Right ventricle myocardium superior (tissue), 1 donor: ENCODE measurements at regions not wholly inside any gene's neighbourhood (a gene's known extent, or its start where the extent isn't known, plus 50 kb on each side); places are given as distances from the start of the nearest gene placed in this dataset.

Experiments used
- ATAC-seq: fragments of 200-7000 bp; cut with Tn5 transposase; one replicate; pipeline ENCODE4 v1.9.1; 2020; ENCODE audit warnings: mild to moderate bottlenecking; ENCODE audit not compliant: poor library complexity
- DNase-seq: peaks from one replicate; pipeline ENCODE4 v3.0.0-alpha.2; 2020
- intact Hi-C: fragments of 100-400 bp; cut with DNase I; formaldehyde crosslinking; loops from one replicate; pipeline ENCODE4 v1.11.2; 2022
- donor health status: DM: no; HTN: yes; CAD: no; lungs with severe emphysema.

DNA sequence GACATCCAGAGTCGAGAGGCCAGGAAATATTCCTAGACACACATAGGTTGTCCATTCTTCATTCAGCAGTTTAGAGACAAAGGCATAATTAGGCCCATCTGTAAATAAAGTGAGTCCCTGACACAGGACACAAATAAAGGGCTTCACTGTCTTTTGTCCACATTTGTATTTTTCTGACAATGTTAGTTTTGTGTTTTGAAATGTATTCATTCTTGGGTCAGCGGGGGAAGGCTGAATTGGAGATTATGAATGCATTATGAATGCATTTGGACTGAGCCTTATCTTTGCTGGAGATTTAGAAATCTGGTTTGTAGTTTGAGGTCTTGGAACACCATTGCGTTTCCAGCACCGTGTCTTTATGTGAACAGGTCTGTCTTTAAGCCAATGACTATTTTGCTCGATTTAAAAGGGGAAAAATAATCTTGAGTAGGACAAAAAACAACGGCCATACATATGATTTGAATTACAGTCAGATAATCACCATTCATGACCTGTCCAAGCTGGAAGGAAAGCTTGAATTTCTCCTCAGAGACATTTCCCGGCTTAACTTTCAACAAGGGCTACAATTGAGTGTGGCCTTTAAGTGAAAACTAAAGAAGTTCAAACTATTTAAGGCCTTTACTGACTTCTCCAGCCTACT is 334.8 kb downstream of the WDR11 start:
- no peak for ATAC-seq
- intact Hi-C loops: no loop called here
- DNase-seq: no peak

DNA sequence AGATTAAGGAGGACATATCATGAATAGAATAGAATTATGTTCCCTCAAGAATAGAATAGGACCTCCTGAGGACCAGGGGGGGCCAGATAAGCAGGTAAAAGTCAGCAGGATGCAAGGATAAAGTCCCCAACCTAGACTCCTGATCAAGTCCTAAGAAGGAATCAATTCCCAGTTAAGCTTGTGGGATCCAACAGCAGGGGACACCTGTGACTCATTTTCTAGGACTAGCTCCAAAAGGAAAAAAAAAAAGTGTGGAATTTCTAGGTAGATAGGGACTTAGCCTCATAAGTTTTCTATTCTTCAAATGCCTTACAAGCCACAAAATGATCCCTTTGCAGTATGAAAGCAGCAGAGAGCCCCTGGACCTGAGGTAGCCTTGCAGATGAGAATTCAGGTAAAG is 336.2 kb downstream of the WDR11 start:
- no peak for ATAC-seq
- DNase-seq: no peak
- intact Hi-C loops: no loop called here

DNA sequence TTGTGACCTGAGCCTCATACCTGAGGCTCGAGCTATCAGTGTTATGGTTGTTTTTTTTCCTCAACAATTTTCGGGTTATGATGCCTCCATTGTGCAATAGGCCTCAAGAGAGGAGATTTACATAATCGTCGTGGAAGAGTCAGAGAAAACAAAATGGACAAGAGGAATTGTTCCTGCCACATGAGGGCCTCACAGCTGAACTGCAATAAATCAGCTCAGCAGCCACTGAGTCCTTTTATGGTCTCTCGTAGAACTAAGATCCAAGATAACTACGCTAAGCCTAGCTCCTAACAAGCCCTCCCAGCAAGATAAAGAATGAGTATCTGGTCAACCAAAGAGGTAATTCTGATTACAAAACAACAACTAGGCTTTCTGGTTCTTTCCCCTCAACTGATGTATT is 336.8 kb downstream of the WDR11 start:
- no peak for DNase-seq
- intact Hi-C loops: no loop called here
- ATAC-seq: peak; percentile 52

DNA sequence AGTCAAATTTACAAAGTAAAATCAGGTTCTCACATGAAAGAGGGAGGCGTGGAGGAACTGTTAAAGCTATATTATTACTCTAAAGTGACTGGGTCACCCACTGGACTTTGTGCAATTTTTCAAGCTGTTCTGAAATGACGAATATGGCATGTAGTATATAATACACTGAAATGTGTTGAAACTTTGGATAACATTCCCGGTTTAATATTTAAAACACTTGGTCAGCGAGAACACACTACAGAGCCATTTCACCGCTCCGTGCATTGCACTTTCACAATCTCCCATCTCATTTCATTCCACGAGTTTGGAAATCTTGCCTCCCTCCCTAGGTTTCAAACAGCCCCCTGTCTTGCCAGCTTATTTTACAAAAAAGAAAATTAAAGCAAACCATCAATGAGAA is 337.9 kb downstream of the WDR11 start:
- intact Hi-C loops: no loop called here
- DNase-seq (no peak), ATAC-seq (no peak)

DNA sequence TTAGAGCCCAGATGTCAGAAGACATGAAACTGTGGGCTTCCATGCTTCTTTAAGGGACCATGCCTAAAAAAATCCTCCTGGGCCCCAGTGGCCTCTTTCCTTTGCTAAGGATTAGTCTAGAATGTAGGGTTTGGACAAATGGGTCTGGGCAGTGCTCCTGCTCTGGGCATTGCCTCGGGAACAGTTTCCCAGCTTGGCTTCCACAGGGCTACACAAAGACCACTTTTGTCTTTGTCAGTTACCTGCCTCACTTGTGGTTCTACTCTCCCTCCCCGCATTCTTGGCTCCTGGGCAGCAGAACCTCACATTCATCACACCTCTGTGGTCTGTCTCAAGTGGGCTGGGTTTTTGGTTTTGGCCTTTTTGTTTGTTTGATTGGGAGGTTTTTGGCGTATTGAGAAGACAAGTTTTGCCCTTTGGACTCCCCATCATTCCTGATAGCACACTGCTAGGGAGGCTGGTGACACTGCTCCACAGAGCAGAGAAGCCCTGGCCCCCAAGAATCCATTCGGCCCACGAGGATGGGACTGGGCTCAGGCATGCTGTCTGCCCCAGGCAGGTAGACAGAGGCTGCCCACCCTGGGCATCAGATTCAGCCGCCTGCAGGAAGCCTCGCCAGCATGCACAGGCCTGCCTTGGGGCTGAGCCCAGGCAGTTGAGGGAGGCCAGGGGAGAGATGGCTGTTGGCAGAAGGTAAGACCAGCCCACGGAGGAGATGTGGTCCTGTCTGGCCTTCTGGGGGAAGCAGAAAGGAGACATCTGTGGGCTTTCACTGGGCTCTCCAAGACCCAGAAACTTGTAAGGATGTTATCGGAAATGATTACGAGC is 343.7 kb downstream of the WDR11 start:
- no peak for ATAC-seq
- no peak for DNase-seq
- intact Hi-C loops: no loop called here

DNA sequence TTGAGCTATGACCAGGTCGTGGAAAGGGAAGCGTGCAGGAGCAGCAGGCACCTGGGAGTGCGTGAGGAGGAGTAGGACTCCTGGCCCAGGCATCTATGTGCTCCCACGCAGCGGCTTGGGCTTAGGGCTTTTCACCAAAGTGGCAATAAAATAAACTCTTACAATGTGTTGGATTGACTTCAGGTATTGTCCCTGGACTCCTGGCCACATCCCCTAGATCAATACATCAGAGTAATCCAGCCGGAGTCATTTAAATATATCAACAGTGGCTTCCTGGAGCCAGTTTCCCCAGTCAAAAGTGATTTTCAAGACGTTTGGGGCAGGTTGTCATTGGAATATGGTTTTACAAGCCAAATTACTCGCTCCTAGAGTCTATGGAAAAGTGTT is 344.4 kb downstream of the WDR11 start:
- intact Hi-C loops: no loop called here
- no peak for ATAC-seq
- DNase-seq: no peak

DNA sequence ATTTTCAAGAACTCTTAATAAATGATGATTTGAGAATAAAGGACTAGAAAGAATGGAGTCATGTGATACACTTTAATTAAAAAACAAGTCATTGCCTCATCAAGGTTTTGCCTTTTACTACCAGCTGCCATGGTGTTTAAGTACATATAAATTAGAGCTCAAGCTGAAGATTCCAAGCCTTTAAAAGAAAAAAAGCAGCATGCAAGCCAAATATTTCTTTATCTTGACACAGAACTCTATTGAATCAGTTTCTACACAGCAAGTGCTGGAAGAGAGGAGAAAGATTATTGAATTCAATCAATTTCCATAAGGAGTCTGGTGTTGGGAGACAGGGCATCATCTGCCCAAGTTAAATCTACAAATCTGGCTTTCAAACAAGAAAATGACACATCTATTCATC is 347.9 kb downstream of the WDR11 start:
- DNase-seq (no peak), ATAC-seq (no peak)
- intact Hi-C loops: no loop called here

DNA sequence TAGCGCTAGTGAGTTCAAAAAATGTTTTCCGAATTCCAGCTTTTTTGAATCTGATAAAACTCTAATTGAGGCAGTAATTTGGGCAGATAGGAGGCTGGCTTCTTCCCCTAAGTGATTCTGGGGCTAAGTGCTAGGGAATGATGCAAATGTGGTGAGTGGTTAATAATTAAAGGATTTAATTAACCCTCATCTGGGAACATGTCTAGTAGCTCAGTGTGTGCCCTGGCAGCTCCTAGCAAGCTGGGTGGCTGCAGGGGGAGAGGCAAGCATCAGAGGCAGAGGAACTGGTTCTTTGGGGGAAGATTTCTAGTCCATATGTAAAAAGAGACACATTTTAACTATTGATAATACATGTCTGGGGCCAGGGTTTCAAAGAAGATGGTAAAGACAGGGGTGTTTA is 354.5 kb downstream of the WDR11 start:
- ATAC-seq: no peak
- intact Hi-C loops: no loop called here

DNA sequence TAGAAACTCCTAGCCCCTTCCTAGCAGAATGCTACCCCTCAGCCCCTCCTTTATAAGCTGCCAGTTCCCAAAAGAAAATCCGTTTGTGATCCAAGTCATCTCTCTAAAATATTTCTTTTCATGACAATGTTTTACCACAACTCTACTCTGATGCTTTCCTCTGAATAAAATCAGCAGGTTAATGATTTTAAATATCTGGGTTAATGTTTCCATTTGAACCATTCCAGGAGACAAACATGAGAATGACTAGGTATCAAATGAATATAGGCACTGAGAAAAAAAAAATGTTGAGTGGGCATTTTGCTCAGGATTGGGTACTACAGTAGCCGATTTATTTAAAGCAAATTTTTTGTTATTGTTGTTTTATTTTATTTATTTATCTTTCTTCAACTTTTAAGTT is 360.3 kb downstream of the WDR11 start:
- ATAC-seq: no peak
- intact Hi-C loops: no loop called here
- no peak for DNase-seq

More for the DNA sequence above, 354.5 kb downstream of the WDR11 start:
- no peak for DNase-seq

DNA sequence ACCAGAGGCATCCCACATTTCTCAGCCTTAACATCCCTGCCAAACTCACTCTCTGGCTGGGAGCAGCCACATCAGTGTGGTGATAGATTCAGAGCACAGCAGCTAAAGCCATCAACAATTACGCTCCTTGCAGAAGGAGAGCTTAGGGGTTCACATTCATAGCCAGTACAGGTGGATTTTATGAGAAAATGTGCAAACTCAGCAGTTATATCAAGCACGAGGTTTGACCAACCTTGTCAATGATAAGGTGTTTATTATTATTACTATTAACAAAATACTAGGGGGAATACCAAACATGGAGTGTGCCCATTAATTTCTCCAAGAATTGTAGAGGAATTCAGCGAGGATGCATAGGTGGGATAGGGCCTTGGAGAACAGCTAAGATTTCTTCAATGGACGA is 362.3 kb downstream of the WDR11 start:
- intact Hi-C loops: no loop called here
- no peak for ATAC-seq

DNA sequence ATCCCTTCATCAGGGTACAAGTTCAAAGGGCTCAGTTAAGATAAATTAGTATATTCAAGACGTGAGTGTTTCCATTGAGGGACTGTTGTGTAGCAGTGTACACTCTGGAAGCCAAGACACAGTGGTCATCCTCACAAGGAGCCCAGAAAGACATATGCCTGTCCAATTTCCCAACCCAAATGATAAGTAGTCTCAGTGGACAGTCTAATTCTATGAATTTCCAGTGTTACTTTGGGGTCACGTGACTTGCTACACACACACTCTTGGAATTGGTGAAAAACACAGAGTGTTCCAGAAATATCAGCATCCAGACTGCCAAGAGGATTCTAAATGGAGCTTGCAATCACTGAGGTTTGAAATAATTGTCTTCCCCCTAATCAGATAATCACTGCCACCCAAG is 365.1 kb downstream of the WDR11 start:
- intact Hi-C loops: no loop called here
- ATAC-seq (peak; percentile 36), DNase-seq (no peak)

More for the DNA sequence above, 362.3 kb downstream of the WDR11 start:
- DNase-seq: no peak

DNA sequence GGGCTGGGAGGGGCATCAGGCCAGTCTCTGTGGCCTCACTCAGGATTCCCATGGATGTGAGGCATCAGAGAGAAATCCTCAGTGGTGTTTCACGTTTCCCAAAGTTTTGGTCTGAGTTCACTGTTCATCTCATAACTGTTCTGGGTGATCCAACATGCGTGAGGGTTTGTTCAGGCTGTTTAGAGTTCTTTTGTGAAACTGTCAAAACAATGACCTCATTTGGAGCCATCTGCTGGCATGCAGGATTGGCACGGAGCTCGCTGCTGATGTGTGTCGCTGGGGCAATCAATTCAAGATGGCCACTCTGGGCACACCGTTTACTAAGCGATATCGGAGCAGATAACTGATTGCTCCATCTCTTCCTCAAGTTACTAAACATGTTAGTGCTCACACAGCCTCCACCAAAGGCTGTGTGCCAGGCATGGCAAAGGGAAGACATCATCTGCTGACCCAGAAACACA is 365.6 kb downstream of the WDR11 start:
- DNase-seq: peak; percentile 50
- intact Hi-C loops: no loop called here
- peak; percentile 43 for ATAC-seq

DNA sequence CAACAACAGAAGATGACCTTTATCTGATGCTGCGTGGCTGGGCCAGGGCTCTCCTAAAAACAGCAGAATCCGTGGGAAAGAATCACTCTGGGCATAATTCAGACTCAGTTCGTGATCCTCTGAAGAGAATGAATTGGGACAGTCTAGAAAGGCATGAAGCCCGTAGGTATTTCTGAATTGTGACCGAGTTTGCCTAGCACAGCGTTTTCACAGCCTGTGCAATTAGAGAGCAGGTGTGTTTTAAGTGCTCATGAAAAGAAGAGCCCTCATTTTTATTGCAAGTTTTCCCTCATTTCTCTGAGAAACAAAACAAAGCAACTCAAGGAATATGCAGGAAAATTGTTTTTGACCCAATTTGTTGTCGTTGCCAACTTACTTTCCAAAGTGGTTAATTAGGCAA is 366.2 kb downstream of the WDR11 start:
- ATAC-seq (no peak), DNase-seq (no peak)
- intact Hi-C loops: no loop called here

DNA sequence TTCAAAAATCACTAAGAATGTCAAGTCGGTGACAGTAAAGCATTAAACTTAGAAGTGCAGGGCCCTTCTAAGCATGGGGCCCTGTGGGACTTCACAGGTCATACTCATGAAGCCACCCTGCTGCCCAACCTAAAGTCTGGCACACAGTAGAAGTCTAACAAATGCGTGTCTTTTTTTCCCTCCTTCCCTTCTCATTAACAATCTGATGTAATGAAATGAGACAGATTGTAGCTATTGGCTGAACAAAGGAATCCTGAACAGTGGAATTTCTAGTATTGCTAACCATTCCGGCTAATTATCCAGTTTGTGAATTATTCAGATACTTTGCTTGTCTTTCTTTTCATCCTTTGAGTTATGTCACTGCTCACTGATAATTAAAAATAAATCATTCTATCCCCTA is 369.9 kb downstream of the WDR11 start:
- ATAC-seq (no peak), DNase-seq (no peak)

DNA sequence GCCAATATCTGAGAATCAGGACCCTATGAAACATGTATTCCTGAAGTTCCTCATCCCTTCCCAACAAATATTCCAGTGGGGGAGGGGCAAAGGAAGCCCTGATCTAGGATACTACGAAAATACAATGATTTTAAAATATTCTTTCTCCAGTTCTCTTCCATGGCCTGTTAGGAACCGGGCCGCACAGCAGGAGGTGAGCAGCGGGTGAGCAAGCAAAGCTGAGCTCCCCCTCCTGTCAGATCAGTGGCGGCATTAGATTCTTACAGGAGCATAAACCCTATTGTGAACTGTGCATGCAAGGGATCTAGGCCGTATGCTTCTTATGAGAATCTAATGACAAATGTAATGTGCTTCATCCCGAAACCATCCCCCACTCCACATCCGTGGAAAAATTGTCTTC is 370.8 kb downstream of the WDR11 start:
- intact Hi-C loops: no loop called here
- ATAC-seq: no peak
- DNase-seq: no peak

More for the DNA sequence above, 369.9 kb downstream of the WDR11 start:
- intact Hi-C loops: no loop called here

DNA sequence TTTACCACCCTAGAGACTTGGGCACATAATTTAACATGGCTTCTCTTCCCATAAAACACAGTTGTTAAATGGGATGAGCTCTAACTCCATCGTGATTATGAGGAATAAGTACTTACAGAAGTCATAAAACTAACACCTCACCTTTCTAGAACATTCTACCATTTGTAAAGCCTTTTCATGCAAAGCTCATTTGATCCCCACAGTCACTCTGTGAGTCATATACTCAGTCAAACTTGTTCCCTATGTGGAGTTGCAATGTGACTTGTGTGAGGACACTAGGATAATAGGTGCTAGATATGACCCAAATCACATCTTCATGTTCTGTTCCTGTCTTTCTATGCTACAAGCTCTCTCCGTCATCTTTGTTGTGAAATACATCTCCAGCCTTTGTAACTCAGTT is 371.7 kb downstream of the WDR11 start:
- intact Hi-C loops: no loop called here
- no peak for ATAC-seq
- no peak for DNase-seq

DNA sequence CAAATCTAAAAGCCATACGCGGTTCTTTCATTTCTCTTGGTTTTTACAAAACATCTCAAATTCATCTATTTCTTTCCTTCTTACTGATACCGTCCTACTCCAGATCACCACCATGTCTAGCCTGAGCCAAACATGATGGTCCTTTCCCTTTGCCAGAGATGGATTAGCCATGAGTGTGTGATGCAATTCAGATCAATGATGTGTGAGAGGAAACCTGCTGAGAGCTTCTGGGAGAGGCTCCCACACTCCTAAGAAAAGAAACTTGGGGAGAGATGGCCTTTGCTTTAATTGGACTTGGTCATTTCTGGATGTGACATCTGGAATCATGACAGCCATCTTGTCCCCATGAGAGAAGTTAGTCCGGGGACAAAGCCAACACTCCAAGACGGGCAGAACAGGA is 367.2 kb downstream of the FGFR2 start:
- DNase-seq: no peak
- ATAC-seq: no peak
- intact Hi-C loops: no loop called here

DNA sequence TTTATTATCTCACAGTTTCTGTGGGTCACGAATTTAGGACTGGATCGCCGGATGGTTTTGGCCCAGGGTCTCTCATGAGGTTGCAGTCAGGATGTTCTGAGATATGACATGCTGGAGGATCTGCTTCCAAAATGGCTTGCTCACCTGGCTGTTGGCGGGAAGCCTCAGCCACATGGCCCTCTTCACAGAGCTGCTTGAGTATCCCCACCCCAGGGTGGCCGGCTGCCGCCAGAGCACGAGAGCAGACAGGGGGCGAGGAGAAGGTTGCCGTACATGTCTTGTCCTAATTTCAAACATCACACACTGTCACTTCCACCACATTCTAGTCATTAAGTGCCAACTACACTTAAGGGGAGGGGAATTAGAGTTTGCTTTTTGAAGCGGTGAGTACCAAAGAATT is 365.8 kb downstream of the FGFR2 start:
- intact Hi-C loops: no loop called here
- ATAC-seq: no peak
- no peak for DNase-seq

DNA sequence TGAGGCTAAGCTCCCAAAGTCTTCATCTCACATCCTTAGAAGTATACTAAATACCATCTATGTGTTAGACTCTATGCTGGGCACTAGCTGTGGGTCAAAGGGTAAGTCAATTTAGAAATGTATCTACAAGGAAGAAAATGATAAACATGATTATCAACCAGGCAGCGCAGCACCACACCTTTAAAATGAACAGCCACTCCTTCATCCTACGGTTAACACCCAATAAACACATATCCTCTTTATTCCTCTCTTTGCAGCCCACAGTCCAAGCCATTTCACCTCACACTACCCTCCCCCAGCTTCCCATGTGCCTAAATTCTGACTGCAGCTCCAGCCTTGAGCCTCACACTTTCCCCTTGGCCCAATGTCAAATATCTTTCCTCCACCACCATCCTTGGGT is 362.6 kb downstream of the FGFR2 start:
- intact Hi-C loops: no loop called here
- ATAC-seq (no peak), DNase-seq (no peak)

DNA sequence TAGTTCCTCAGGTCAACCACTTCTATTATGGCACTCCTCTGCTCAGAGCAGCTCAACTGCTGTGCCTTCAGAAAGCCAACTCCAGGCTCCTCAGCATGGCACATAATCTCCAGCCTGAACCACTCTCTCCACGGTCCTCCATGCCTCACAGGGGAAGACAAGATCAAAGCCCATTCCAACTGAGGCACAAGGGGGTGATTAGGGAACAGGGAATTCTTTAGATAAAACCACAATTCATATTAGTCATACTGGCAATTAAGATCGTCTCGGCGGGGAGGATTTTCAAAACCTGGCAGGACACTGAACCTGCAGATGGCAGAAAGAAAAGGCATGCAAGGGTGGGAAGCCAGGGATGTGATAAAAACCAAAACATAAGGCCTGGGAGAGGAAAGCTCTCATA is 361.6 kb downstream of the FGFR2 start:
- no peak for DNase-seq
- intact Hi-C loops: no loop called here
- ATAC-seq: no peak

DNA sequence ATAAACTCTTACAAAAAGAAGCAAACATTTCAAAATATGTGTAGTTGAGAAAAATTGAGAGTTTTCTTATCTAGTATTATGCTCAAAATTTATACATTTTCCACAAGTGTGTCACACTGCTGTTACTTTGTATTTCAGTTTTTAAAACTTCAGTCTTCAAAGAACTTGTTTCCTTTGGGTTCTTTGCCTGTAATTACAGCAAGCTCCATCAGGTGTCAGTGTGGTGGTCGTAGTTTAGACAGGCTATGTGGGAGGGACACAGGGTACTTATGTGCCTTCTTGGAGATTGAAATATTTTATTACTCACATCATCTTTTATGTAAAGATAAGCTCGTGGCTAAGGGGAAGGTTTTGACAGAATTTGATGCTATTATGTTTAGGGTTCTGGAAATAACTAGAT is 360.5 kb downstream of the FGFR2 start:
- intact Hi-C loops: no loop called here
- DNase-seq: no peak
- ATAC-seq: no peak
